Prostate gland (tissue), 2 donors: ENCODE measurements at regions not wholly inside any gene's neighbourhood (a gene's known extent, or its start where the extent isn't known, plus 50 kb on each side); places are given as distances from the start of the nearest gene placed in this dataset.

Experiments used
- CTCF ChIP-seq, 4 experiments: fragments of 200-600 bp in 2 of 4; fragments of 450-650 bp in 2 of 4; sonication (generic) in 2 of 4; IDR thresholded peaks; 1 replicate in 3 of 4; 2 replicates in 1 of 4; pipeline ENCODE4 v1.5.1; 2016 to 2019; ENCODE audit warnings: antibody characterized with exemption in 4 of 4, mild to moderate bottlenecking in 2 of 4, moderate library complexity in 2 of 4
- POLR2A ChIP-seq: fragments of 450-650 bp; IDR thresholded peaks from one replicate; pipeline ENCODE4 v1.6.1; 2016; ENCODE audit warnings: antibody characterized with exemption, mild to moderate bottlenecking

- no peak for TF ChIP-seq CTCF (IDR thresholded peaks at IDR 0.05)
- no peak for TF ChIP-seq POLR2A
These were observed 346.3 kb upstream of the CHD1 start for GRCh38 chr5:99275128-99275527.
